Mesenchymal stem cell (in vitro differentiated cells and primary cell): ENCODE measurements at regions not wholly inside any gene's neighbourhood (a gene's known extent, or its start where the extent isn't known, plus 50 kb on each side); places are given as distances from the start of the nearest gene placed in this dataset.

Experiments
- DNase-seq: peaks from one replicate; pipeline ENCODE4 v3.0.0-alpha.2; 2013
- H2AFZ ChIP-seq: one replicate; pipeline ENCODE4 v1.6.1; 2013; ENCODE audit warnings: low read depth, mild to moderate bottlenecking, control low read depth, inconsistent platforms, low read length, moderate library complexity
- H2AK5ac ChIP-seq: 2 replicates; pipeline ENCODE4 v1.6.1; 2013; ENCODE audit warnings: low read length, moderate library complexity, mild to moderate bottlenecking, inconsistent platforms; ENCODE audit not compliant: severe bottlenecking
- H2BK120ac ChIP-seq: one replicate; pipeline ENCODE4 v1.6.1; 2013; ENCODE audit warnings: low read depth, mild to moderate bottlenecking, inconsistent platforms, low read length, moderate library complexity
- H2BK12ac ChIP-seq, 2 experiments: one replicate each; pipeline ENCODE4 v1.6.1; 2013; ENCODE audit warnings: inconsistent platforms in 2 of 2, low read length in 2 of 2, mild to moderate bottlenecking in 2 of 2, moderate library complexity in 2 of 2, control low read depth in 1 of 2
- H2BK15ac ChIP-seq: one replicate; pipeline ENCODE4 v1.6.1; 2013; ENCODE audit warnings: mild to moderate bottlenecking, low read depth, inconsistent platforms; ENCODE audit not compliant: poor library complexity, severe bottlenecking
- H2BK5ac ChIP-seq: 2 replicates; pipeline ENCODE4 v1.6.1; 2013; ENCODE audit warnings: low read depth, mild to moderate bottlenecking, low read length, control low read depth, inconsistent platforms; ENCODE audit not compliant: poor library complexity, severe bottlenecking
- H3K14ac ChIP-seq, 2 experiments: one replicate each; pipeline ENCODE4 v1.6.1; 2013; ENCODE audit warnings: inconsistent platforms in 2 of 2, low read length in 2 of 2, control low read depth in 1 of 2, mild to moderate bottlenecking in 1 of 2, moderate library complexity in 1 of 2
- H3K18ac ChIP-seq, 2 experiments: one replicate each; pipeline ENCODE4 v1.6.1; 2013; ENCODE audit warnings: inconsistent platforms in 2 of 2, low read length in 2 of 2, control low read depth in 1 of 2, low read depth in 1 of 2, mild to moderate bottlenecking in 1 of 2
- H3K23ac ChIP-seq, 2 experiments: one replicate each; pipeline ENCODE4 v1.6.1; 2013; ENCODE audit warnings: inconsistent platforms in 2 of 2, low read length in 2 of 2, mild to moderate bottlenecking in 2 of 2, moderate library complexity in 2 of 2, control low read depth in 1 of 2
- H3K27ac ChIP-seq: 2 replicates; pipeline ENCODE4 v1.5.1; 2013; ENCODE audit warnings: mild to moderate bottlenecking, moderate library complexity, low read length, control low read depth, inconsistent platforms; ENCODE audit not compliant: poor library complexity, severe bottlenecking
- H3K27me3 ChIP-seq, 2 experiments: 2 replicates each; pipeline versions ENCODE4 v1.6.1 to v1.7.0; 2013; ENCODE audit warnings: low read length in 2 of 2, mild to moderate bottlenecking in 2 of 2, moderate library complexity in 2 of 2, control low read depth in 1 of 2, inconsistent platforms in 1 of 2; ENCODE audit not compliant: control insufficient read depth in 1 of 2, insufficient read depth in 1 of 2
- H3K36me3 ChIP-seq, 2 experiments: 2 replicates each; pipeline versions ENCODE4 v1.6.1 to v1.7.0; 2013; ENCODE audit warnings: low read length in 2 of 2, control low read depth in 1 of 2, inconsistent platforms in 1 of 2, low read depth in 1 of 2, mild to moderate bottlenecking in 1 of 2; ENCODE audit not compliant: insufficient read depth in 2 of 2, control insufficient read depth in 1 of 2
- H3K4ac ChIP-seq, 2 experiments: one replicate each; pipeline ENCODE4 v1.6.1; 2013; ENCODE audit warnings: inconsistent platforms in 2 of 2, low read length in 2 of 2, mild to moderate bottlenecking in 2 of 2, moderate library complexity in 2 of 2, control low read depth in 1 of 2, low read depth in 1 of 2
- H3K4me1 ChIP-seq: 2 replicates; pipeline ENCODE4 v1.6.1; 2013; ENCODE audit warnings: low read depth, low read length, control low read depth; ENCODE audit not compliant: control insufficient read depth, insufficient read depth
- H3K4me2 ChIP-seq: 2 replicates; pipeline ENCODE4 v1.6.1; 2013; ENCODE audit warnings: low read length, mild to moderate bottlenecking, inconsistent platforms; ENCODE audit not compliant: poor library complexity, severe bottlenecking
- H3K4me3 ChIP-seq, 2 experiments: 2 replicates each; pipeline versions ENCODE4 v1.5.1 to v1.7.0; 2013; ENCODE audit warnings: low read length in 2 of 2, mild to moderate bottlenecking in 2 of 2, control low read depth in 1 of 2, low read depth in 1 of 2; ENCODE audit not compliant: insufficient read depth in 1 of 2
- H3K79me1 ChIP-seq: replicated peaks from 2 replicates; pipeline ENCODE4 v1.6.1; 2013; ENCODE audit warnings: mild to moderate bottlenecking, control low read depth, low read length, inconsistent platforms; ENCODE audit not compliant: poor library complexity, severe bottlenecking
- H3K9ac ChIP-seq: 2 replicates; pipeline ENCODE4 v1.7.0; 2013; ENCODE audit warnings: mild to moderate bottlenecking, low read length, moderate library complexity
- H3K9me3 ChIP-seq: 2 replicates; pipeline ENCODE4 v1.7.0; 2013; ENCODE audit warnings: mild to moderate bottlenecking, low read length; ENCODE audit not compliant: control insufficient read depth
- H4K8ac ChIP-seq: one replicate; pipeline ENCODE4 v1.6.1; 2013; ENCODE audit warnings: inconsistent platforms, mild to moderate bottlenecking, low read length, moderate library complexity
- H4K91ac ChIP-seq: one replicate; pipeline ENCODE4 v1.6.1; 2013; ENCODE audit warnings: mild to moderate bottlenecking, low read length, inconsistent platforms
- whole genome bisulfite sequencing: methylation state at CpG from one replicate; pipeline ENCODE4 v1.1.7; 2013; ENCODE audit warnings: mixed read lengths; 5-methylcytosine and 5-hydroxymethylcytosine counted together

DNA sequence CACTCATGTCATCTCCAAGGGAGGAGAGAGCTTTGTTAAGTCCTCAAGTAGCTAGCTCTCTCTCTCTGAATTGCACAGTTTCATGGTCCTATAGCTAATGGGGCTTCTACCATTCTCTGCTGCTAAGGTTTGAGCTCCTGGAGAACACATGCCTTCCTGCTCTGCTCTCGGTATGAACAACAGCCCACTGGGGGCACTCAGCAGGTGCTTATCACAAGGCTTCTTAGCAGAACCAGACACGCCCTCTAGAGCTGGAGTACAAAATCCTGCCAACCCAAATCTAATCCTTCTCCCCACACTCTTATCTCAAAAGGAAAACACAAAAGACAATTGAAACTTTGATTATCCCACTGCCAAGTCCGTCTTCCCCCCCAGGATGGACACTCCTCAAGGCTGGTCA, 176.5 kb downstream of the HS3ST1 start:
- no peak overlapping the region for H2BK12ac ChIP-seq
- no peak overlapping the region for H3K4me2 ChIP-seq
- H3K14ac ChIP-seq, result no peak overlapping the region
- no peak overlapping the region for H3K18ac ChIP-seq
- no peak overlapping the region for H3K27ac ChIP-seq
- no peak overlapping the region for H2BK15ac ChIP-seq
- no peaks in the 10 kb centered on the region for H3K4me1 ChIP-seq
- no peak overlapping the region for H2AFZ ChIP-seq
- no peak overlapping the region for H2AK5ac ChIP-seq
- no peak overlapping the region for H3K9ac ChIP-seq
- no peak overlapping the region for H2BK120ac ChIP-seq
- H3K9me3 ChIP-seq, result peaks cover 2% of the 10 kb centered on the region
- H3K4ac ChIP-seq, result no peak overlapping the region
- WGBS, result 45% methylated on average over 3 of the region's 3 CpGs
- peaks cover 0 to 6% of the 10 kb centered on the region in 2 experiments for H3K27me3 ChIP-seq
- H3K79me1 ChIP-seq, result no peaks in the 10 kb centered on the region
- no peak overlapping the region for H3K4me3 ChIP-seq
- H3K23ac ChIP-seq, result no peak overlapping the region
- H3K36me3 ChIP-seq, result no peaks in the 10 kb centered on the region
- no peak overlapping the region for H4K8ac ChIP-seq
- H2BK5ac ChIP-seq, result no peak overlapping the region
- DNase-seq, result no peak
- no peak overlapping the region for H4K91ac ChIP-seq

DNA sequence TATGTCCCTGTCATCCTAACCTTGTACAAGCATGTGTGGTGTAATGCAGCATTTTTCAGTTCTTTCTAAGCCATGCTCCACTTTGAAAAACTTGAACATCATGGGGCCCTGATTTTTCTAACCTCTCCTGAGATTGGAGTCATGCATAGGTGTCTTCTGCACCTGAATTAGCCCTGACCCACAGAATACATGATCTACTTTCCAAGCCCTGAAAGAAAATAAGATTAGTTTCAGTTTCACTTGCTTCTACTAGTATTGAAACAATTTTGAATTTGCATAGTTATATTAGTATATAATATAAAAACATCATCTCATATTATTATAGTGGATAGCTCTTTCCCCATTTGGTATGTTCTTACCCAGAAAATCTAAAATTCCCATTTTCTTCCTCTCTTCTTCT, 178.2 kb downstream of the HS3ST1 start:
- Histone ChIP-seq H3K18ac (no peak overlapping the region), H3K4me2 (no peak overlapping the region), H3K23ac (no peak overlapping the region), H2AFZ (no peak overlapping the region), H3K27ac (no peak overlapping the region), H3K9me3 (peaks cover 2% of the 10 kb centered on the region), H2BK12ac (no peak overlapping the region), H3K79me1 (no peaks in the 10 kb centered on the region), H3K27me3 (peaks cover 0 to 6% of the 10 kb centered on the region in 2 experiments), H2BK5ac (no peak overlapping the region), H3K4me3 (no peak overlapping the region), H4K8ac (no peak overlapping the region), H4K91ac (no peak overlapping the region), H3K4me1 (no peaks in the 10 kb centered on the region), H3K4ac (no peak overlapping the region), H2BK15ac (no peak overlapping the region), H2AK5ac (no peak overlapping the region), H3K9ac (no peak overlapping the region), H3K14ac (no peak overlapping the region), H2BK120ac (no peak overlapping the region), H3K36me3 (no peaks in the 10 kb centered on the region)
- no peak for DNase-seq

DNA sequence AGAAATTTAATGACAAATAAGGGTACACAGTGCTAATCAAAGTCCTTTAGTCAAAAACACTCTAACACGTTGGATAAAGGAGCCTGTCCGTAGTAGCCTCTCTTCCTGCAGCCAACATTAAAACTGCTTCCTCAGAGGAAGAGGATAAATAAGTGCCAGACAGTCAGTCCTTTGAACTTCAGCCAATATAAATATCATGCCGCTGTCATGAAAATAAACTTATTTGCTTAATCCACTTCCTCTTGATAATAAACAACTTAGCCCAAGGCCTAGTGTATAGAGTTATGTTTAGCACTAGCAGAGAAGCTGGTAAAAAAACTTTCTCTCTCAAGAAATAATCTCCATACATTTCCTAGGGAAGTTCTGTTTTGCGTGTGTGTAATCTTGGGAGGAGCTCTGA, 196.7 kb downstream of the HS3ST1 start:
- no peak overlapping the region for H3K9ac ChIP-seq
- peaks cover 4% of the 10 kb centered on the region for H3K9me3 ChIP-seq
- H3K18ac ChIP-seq, result no peak overlapping the region
- peak; percentile 22 for DNase-seq
- no peak overlapping the region for H2BK5ac ChIP-seq
- no peak overlapping the region for H4K91ac ChIP-seq
- no peaks in the 10 kb centered on the region for H3K79me1 ChIP-seq
- no peak overlapping the region for H4K8ac ChIP-seq
- no peaks in the 10 kb centered on the region for H3K36me3 ChIP-seq
- no peak overlapping the region for H3K4me3 ChIP-seq
- H3K27ac ChIP-seq, result no peak overlapping the region
- H3K14ac ChIP-seq, result no peak overlapping the region
- no peak overlapping the region for H3K4ac ChIP-seq
- WGBS, result 13% methylated on average over 2 of the region's 4 CpGs
- H2AFZ ChIP-seq, result no peak overlapping the region
- H3K4me2 ChIP-seq, result no peak overlapping the region
- no peak overlapping the region for H3K23ac ChIP-seq
- H3K4me1 ChIP-seq, result no peaks in the 10 kb centered on the region
- no peak overlapping the region for H2BK15ac ChIP-seq
- H3K27me3 ChIP-seq, result no peaks in the 10 kb centered on the region
- H2BK12ac ChIP-seq, result no peak overlapping the region
- no peak overlapping the region for H2AK5ac ChIP-seq
- H2BK120ac ChIP-seq, result no peak overlapping the region

DNA sequence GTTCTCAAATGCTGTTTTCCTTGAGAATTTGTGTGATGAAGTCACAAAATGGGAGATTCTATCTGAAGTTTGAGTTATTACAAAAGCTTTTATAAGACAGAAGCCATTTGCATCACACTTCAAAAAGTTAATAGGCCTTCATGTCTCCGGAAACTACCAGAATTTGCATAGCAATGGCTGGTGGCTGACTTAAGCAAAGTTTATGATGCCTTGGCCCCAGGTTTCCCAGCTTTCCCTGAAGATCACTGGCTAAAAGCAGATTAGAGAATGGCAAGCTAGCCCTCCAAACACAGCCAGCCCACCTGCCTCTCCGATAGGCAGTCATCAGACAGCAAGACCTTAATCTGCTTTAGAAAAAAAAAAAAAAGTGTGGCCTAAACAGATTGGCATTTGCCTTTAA, 197.8 kb downstream of the HS3ST1 start:
- Histone ChIP-seq H3K4me2 (no peak overlapping the region), H2BK12ac (no peak overlapping the region), H3K9me3 (peaks cover 4% of the 10 kb centered on the region), H4K91ac (no peak overlapping the region), H2BK5ac (no peak overlapping the region), H3K14ac (no peak overlapping the region), H2AFZ (no peak overlapping the region), H3K23ac (no peak overlapping the region), H3K4me1 (no peaks in the 10 kb centered on the region), H2AK5ac (no peak overlapping the region), H3K27me3 (no peaks in the 10 kb centered on the region), H3K36me3 (no peaks in the 10 kb centered on the region), H3K4ac (no peak overlapping the region), H3K9ac (no peak overlapping the region), H3K18ac (no peak overlapping the region), H3K27ac (no peak overlapping the region), H2BK15ac (no peak overlapping the region), H3K4me3 (no peak overlapping the region), H4K8ac (no peak overlapping the region), H2BK120ac (no peak overlapping the region), H3K79me1 (no peaks in the 10 kb centered on the region)
- WGBS, result 80% methylated on average over 2 of the region's 2 CpGs
- no peak for DNase-seq
